Caco-2 (cell line): ENCODE measurements at regions not wholly inside any gene's neighbourhood (a gene's known extent, or its start where the extent isn't known, plus 50 kb on each side); places are given as distances from the start of the nearest gene placed in this dataset.
"Not testable (repeated sequence)": the region's sequence is repeated elsewhere in the genome, so short reads cannot be mapped to it uniquely, and the experiment has no call there.

Experiments used
- BruUV-seq: library from RNA; stranded (reverse); fragments of 400-500 nt; replicated peaks from 2 replicates; lab custom pipeline; 2021; lab: Mats Ljungman, UMichigan
- CTCF ChIA-PET: fragments of 300-600 bp; sonication (Branson Sonifier 250); formaldehyde crosslinking; loops from one replicate; lab custom pipeline; 2022; ENCODE audit warnings: antibody characterized with exemption; lab: Charles Lee
- POLR2A ChIA-PET: fragments of 300-600 bp; sonication (Branson Sonifier 250); formaldehyde crosslinking; loops from one replicate; lab custom pipeline; 2022; ENCODE audit warnings: antibody characterized with exemption; lab: Charles Lee
- DNase-seq, 2 experiments: peaks; one replicate each; pipeline versions ENCODE4 v3.0.0 to v3.0.0-alpha.2; 2020 to 2022
- H3K27me3 ChIP-seq: replicated peaks from 2 replicates; pipeline ENCODE4 v1.6.0; 2011; ENCODE audit warnings: low read length; ENCODE audit not compliant: control insufficient read depth, insufficient read depth
- H3K36me3 ChIP-seq: 2 replicates; pipeline ENCODE4 v1.5.1; 2011; ENCODE audit warnings: low read length; ENCODE audit not compliant: control insufficient read depth, insufficient read depth
- H3K4me1 ChIP-seq: fragments of 250-450 bp; sonication (Bioruptor Pico); 2 replicates; pipeline ENCODE4 v1.5.1; 2020; ENCODE audit warnings: mild to moderate bottlenecking
- H3K4me3 ChIP-seq: 2 replicates; pipeline ENCODE4 v1.5.1; 2011; ENCODE audit warnings: low read depth, mild to moderate bottlenecking, control low read depth, low read length
- H3K9me3 ChIP-seq: fragments of 250-450 bp; sonication (Bioruptor Pico); 2 replicates; pipeline ENCODE4 v1.5.1; 2020; ENCODE audit warnings: mild to moderate bottlenecking, moderate library complexity
- H3K27ac Mint-ChIP-seq: one replicate; pipeline ENCODE4 v1.8.0; 2022; ENCODE audit warnings: mixed read lengths; ENCODE audit not compliant: unreplicated experiment
- H3K27me3 Mint-ChIP-seq: one replicate; pipeline ENCODE4 v1.8.0; 2022; ENCODE audit warnings: mixed read lengths; ENCODE audit not compliant: insufficient read depth, unreplicated experiment
- H3K36me3 Mint-ChIP-seq: one replicate; pipeline ENCODE4 v1.8.0; 2022; ENCODE audit warnings: mild to moderate bottlenecking, mixed read lengths; ENCODE audit not compliant: insufficient read depth, unreplicated experiment
- H3K4me1 Mint-ChIP-seq: one replicate; pipeline ENCODE4 v1.8.0; 2022; ENCODE audit warnings: low read depth, mixed read lengths; ENCODE audit not compliant: unreplicated experiment
- H3K4me3 Mint-ChIP-seq: one replicate; pipeline ENCODE4 v1.8.0; 2022; ENCODE audit warnings: mild to moderate bottlenecking, moderate library complexity, mixed read lengths; ENCODE audit not compliant: unreplicated experiment
- H3K9me3 Mint-ChIP-seq: one replicate; pipeline ENCODE4 v1.8.0; 2022; ENCODE audit warnings: mixed read lengths; ENCODE audit not compliant: unreplicated experiment
- CTCF ChIP-seq, 2 experiments: fragments of 200-600 bp in 1 of 2; IDR thresholded peaks; 1 replicate in 1 of 2; 2 replicates in 1 of 2; pipeline versions ENCODE4 v1.5.1 to v1.8.0; 2011 to 2022; ENCODE audit warnings: antibody characterized with exemption in 1 of 2, control low read depth in 1 of 2, inconsistent platforms in 1 of 2, low read depth in 1 of 2, low read length in 1 of 2, mild to moderate bottlenecking in 1 of 2, moderate library complexity in 1 of 2; ENCODE audit not compliant: insufficient read depth in 1 of 2, severe bottlenecking in 1 of 2, unreplicated experiment in 1 of 2
- intact Hi-C: fragments of 100-400 bp; cut with micrococcal nuclease; formaldehyde crosslinking; loops from one replicate; pipeline ENCODE4 v1.10.0; 2022; ENCODE audit not compliant: unreplicated experiment

GRCh38 chr7:116405810-116406209, 93.7 kb upstream of the CAV2 start:
- DNase-seq: no peak

GRCh38 chr7:116407165-116407564, 92.4 kb upstream of the CAV2 start:
- Histone ChIP-seq H3K9me3 (no peaks in the 10 kb centered on the region), H3K4me1 (no peaks in the 10 kb centered on the region), H3K36me3 (no peaks in the 10 kb centered on the region), H3K4me3 (no peak overlapping the region), H3K27me3 (no peaks in the 10 kb centered on the region)
- no peaks in the 10 kb centered on the region for H3K27me3 Mint-ChIP-seq
- no peaks in the 10 kb centered on the region for H3K4me1 Mint-ChIP-seq
- H3K4me3 Mint-ChIP-seq: no peak overlapping the region
- no TSS peak for BruUV-seq
- intact Hi-C loops: no loop called here
- DNase-seq: no peak
- no peak for TF ChIP-seq CTCF (IDR thresholded peaks at IDR 0.05; ENCODE audit: insufficient read depth in 1 of 2, low read depth in 1 of 2, low read length in 1 of 2, severe bottlenecking in 1 of 2, unreplicated experiment in 1 of 2)
- no peaks in the 10 kb centered on the region for H3K36me3 Mint-ChIP-seq
- ChIA-PET CTCF (no interaction called here), POLR2A (no interaction called here)
- peaks cover 9% of the 10 kb centered on the region for H3K9me3 Mint-ChIP-seq
- no peak overlapping the region for H3K27ac Mint-ChIP-seq

More at GRCh38 chr7:116405810-116406209, 93.7 kb upstream of the CAV2 start:
- CTCF ChIA-PET: no interaction called here
- no peaks in the 10 kb centered on the region for H3K4me1 Mint-ChIP-seq
- BruUV-seq: no TSS peak
- POLR2A ChIA-PET: no interaction called here
- H3K36me3 Mint-ChIP-seq: no peaks in the 10 kb centered on the region
- H3K9me3 Mint-ChIP-seq: peaks cover 9% of the 10 kb centered on the region
- Histone ChIP-seq H3K36me3 (no peaks in the 10 kb centered on the region), H3K27me3 (no peaks in the 10 kb centered on the region), H3K4me3 (no peak overlapping the region), H3K9me3 (no peaks in the 10 kb centered on the region), H3K4me1 (no peaks in the 10 kb centered on the region)
- no peak overlapping the region for H3K4me3 Mint-ChIP-seq
- no peak overlapping the region for H3K27ac Mint-ChIP-seq
- intact Hi-C loops: no loop called here
- no peak for TF ChIP-seq CTCF (IDR thresholded peaks at IDR 0.05; ENCODE audit: insufficient read depth in 1 of 2, low read depth in 1 of 2, low read length in 1 of 2, severe bottlenecking in 1 of 2, unreplicated experiment in 1 of 2)
- H3K27me3 Mint-ChIP-seq: no peaks in the 10 kb centered on the region

GRCh38 chr7:116408166-116408565, 91.4 kb upstream of the CAV2 start:
- H3K27ac Mint-ChIP-seq: no peak overlapping the region
- ChIA-PET CTCF (no interaction called here), POLR2A (no interaction called here)
- no peak overlapping the region for H3K4me3 ChIP-seq
- H3K4me1 Mint-ChIP-seq: no peaks in the 10 kb centered on the region
- H3K9me3 ChIP-seq: no peaks in the 10 kb centered on the region
- H3K27me3 Mint-ChIP-seq: no peaks in the 10 kb centered on the region
- H3K36me3 Mint-ChIP-seq: no peaks in the 10 kb centered on the region
- peaks cover 9% of the 10 kb centered on the region for H3K9me3 Mint-ChIP-seq
- no peaks in the 10 kb centered on the region for H3K4me1 ChIP-seq
- intact Hi-C loops: no loop called here
- H3K27me3 ChIP-seq: no peaks in the 10 kb centered on the region
- no peak overlapping the region for H3K4me3 Mint-ChIP-seq
- TF ChIP-seq CTCF (IDR thresholded peaks at IDR 0.05; ENCODE audit: insufficient read depth in 1 of 2, low read depth in 1 of 2, low read length in 1 of 2, severe bottlenecking in 1 of 2, unreplicated experiment in 1 of 2): no peak
- DNase-seq: no peak
- BruUV-seq: no TSS peak
- H3K36me3 ChIP-seq: no peaks in the 10 kb centered on the region

GRCh38 chr7:116408831-116409453, 90.6 kb upstream of the CAV2 start:
- H3K36me3 Mint-ChIP-seq, H3K4me3 Mint-ChIP-seq, H3K4me1 ChIP-seq, DNase-seq, H3K4me3 ChIP-seq, H3K9me3 Mint-ChIP-seq, BruUV-seq, H3K27me3 ChIP-seq, intact Hi-C loops, H3K4me1 Mint-ChIP-seq, H3K27me3 Mint-ChIP-seq, H3K36me3 ChIP-seq, POLR2A ChIA-PET, H3K27ac Mint-ChIP-seq, H3K9me3 ChIP-seq, CTCF ChIA-PET: not testable (repeated sequence)

GRCh38 chr7:116410694-116411093, 88.8 kb upstream of the CAV2 start:
- POLR2A ChIA-PET, H3K27me3 ChIP-seq, H3K9me3 Mint-ChIP-seq, H3K4me1 Mint-ChIP-seq, H3K9me3 ChIP-seq, H3K36me3 ChIP-seq, H3K4me1 ChIP-seq, H3K36me3 Mint-ChIP-seq, H3K4me3 ChIP-seq, BruUV-seq, CTCF ChIA-PET, intact Hi-C loops, DNase-seq, H3K4me3 Mint-ChIP-seq, H3K27ac Mint-ChIP-seq, H3K27me3 Mint-ChIP-seq: not testable (repeated sequence)
